Loucy (cell line): ENCODE measurements at regions not wholly inside any gene's neighbourhood (a gene's known extent, or its start where the extent isn't known, plus 50 kb on each side); places are given as distances from the start of the nearest gene placed in this dataset.

ENCODE experiments used
- CTCF ChIP-seq: fragments of 200-600 bp; sonication (generic); conservative IDR thresholded peaks from 2 replicates; pipeline ENCODE4 v1.5.1; 2014; ENCODE audit warnings: mild to moderate bottlenecking, antibody characterized with exemption, low read length
- EZH2phosphoT487 ChIP-seq: fragments of 200-600 bp; IDR thresholded peaks from 2 replicates; pipeline ENCODE4 v1.6.1; 2018; ENCODE audit warnings: antibody characterized with exemption, mild to moderate bottlenecking, moderate library complexity, borderline replicate concordance

GRCh38 chr2:238690511-238690910 is 157.4 kb upstream of the TWIST2 start:
- TF ChIP-seq CTCF (no peak), EZH2phosphoT487 (no peak)
